BJ (cell line): ENCODE measurements at regions not wholly inside any gene's neighbourhood (a gene's known extent, or its start where the extent isn't known, plus 50 kb on each side); places are given as distances from the start of the nearest gene placed in this dataset.

Experiments
- CTCF ChIA-PET: fragments of 350-600 bp; formaldehyde crosslinking; extraction: SDS; loops from one replicate; lab custom pipeline; 2021; ENCODE audit warnings: antibody characterized with exemption, inconsistent platforms; lab: Yijun Ruan, JAX
- POLR2A ChIA-PET: fragments of 300-600 bp; sonication (Branson Sonifier 250); formaldehyde crosslinking; extraction: SDS; loops from one replicate; lab custom pipeline; 2021; ENCODE audit warnings: antibody characterized with exemption; lab: Charles Lee
- DNase-seq: peaks from one replicate; pipeline ENCODE4 v3.0.0-alpha.2; 2011; ENCODE audit warnings: low read depth
- H3K27me3 ChIP-seq: 2 replicates; pipeline ENCODE4 v1.6.0; 2011; ENCODE audit warnings: low read length; ENCODE audit not compliant: control insufficient read depth, insufficient read depth
- H3K36me3 ChIP-seq: 2 replicates; pipeline ENCODE4 v1.5.1; 2011; ENCODE audit warnings: low read length; ENCODE audit not compliant: control insufficient read depth, insufficient read depth
- H3K4me3 ChIP-seq: 2 replicates; pipeline ENCODE4 v1.5.1; 2011; ENCODE audit warnings: low read depth, mild to moderate bottlenecking, control low read depth, low read length
- TF ChIP-seq, protein P1 (sequence below): IDR thresholded peaks from 2 replicates; pipeline ENCODE4 v1.5.1; 2011; ENCODE audit warnings: low read depth, mild to moderate bottlenecking, control low read depth, inconsistent platforms, low read length, moderate library complexity; ENCODE audit not compliant: insufficient read depth

DNA sequence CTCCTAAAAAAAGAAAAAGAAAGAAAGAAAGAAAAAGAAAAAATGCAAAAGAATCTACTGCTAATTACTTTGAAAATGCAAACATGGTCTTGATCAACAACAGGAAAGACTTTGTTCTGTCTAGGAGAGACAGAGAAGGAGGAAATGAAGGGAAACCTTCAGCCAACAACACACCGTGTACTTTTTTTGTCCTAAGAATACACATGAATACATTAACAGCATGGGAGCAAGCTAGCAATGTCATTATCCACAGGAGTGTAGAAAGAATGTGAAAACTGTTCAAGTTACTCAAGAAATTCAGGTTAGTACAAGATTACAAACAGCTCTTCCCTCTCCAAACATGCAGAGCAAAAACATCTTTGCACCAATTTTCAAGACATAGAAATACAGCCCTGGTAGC, 326.3 kb downstream of the UBE3D start:
- Histone ChIP-seq H3K36me3 (no peaks in the 10 kb centered on the region), H3K27me3 (no peaks in the 10 kb centered on the region), H3K4me3 (no peak overlapping the region)
- no peak for DNase-seq
- CTCF ChIA-PET: interaction anchor here (0.6 to 1.1 kb wide), 2 partner anchors 33 to 318 kb away, joined by 3 read pairs; no protein-coding TSS in a partner anchor
- TF ChIP-seq, protein P1, sequence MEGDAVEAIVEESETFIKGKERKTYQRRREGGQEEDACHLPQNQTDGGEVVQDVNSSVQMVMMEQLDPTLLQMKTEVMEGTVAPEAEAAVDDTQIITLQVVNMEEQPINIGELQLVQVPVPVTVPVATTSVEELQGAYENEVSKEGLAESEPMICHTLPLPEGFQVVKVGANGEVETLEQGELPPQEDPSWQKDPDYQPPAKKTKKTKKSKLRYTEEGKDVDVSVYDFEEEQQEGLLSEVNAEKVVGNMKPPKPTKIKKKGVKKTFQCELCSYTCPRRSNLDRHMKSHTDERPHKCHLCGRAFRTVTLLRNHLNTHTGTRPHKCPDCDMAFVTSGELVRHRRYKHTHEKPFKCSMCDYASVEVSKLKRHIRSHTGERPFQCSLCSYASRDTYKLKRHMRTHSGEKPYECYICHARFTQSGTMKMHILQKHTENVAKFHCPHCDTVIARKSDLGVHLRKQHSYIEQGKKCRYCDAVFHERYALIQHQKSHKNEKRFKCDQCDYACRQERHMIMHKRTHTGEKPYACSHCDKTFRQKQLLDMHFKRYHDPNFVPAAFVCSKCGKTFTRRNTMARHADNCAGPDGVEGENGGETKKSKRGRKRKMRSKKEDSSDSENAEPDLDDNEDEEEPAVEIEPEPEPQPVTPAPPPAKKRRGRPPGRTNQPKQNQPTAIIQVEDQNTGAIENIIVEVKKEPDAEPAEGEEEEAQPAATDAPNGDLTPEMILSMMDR: no peak
- POLR2A ChIA-PET: no interaction called here

DNA sequence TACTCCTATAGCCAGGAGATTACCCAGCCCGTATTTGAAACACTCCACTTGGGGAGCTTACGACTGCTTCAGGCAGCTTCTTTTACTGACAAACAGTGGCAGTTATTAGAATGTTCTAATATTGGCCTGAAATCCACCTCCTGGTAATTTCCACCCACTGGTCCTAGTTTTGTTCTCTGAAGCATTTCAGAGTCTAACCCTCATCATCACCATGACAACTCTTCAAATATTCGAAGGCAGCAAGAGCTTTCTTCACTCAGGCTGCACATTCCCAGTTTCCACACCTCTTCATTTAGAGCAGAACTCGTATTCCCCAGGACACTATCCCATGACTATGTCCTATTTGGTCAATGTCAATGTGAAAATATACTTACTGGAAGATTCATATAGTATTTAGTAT, 325.6 kb downstream of the UBE3D start:
- POLR2A ChIA-PET: no interaction called here
- DNase-seq: no peak

DNA sequence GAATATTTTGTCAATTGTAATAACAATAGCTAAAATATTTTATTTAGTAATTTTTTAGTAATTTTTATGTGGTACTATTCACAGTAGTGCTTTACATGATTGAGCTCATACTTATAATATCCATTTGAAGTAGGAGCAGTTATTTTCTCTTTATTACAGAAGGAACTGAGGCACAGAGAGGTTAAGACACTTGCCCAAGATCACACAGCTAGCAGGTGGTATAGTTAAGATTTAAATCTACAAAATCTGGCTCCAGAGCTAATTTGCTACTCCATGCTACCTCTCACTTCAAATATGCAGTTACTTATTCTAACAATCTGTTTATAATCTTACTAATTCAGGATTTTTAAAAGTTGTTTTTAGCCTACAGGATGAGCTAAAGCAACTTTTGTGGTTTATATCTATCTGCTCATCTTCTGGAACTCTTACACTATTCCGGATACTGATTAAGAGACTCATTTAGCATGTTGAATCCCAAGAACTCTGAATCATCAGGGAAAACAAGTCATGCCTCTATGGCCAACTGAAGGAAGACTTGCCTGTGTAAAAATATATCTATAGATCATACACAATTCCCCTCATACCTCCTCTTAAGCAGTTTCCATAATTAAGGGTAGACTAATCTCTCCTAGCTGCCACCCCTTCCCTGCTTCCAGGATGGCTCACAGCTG, 324.2 kb downstream of the UBE3D start:
- Histone ChIP-seq H3K27me3 (no peaks in the 10 kb centered on the region; the same call in 1 of the 2 replicates), H3K36me3 (no peaks in the 10 kb centered on the region), H3K4me3 (no peak overlapping the region)
- POLR2A ChIA-PET: no interaction called here
- CTCF ChIA-PET: interaction anchor here (0.6 to 0.8 kb wide), 2 partner anchors 46 to 437 kb away, joined by 3 to 4 read pairs; no protein-coding TSS in a partner anchor
- TF ChIP-seq, protein P1: no peak
- DNase-seq: peak; percentile 37

More for the DNA sequence above, 325.6 kb downstream of the UBE3D start:
- CTCF ChIA-PET: no interaction called here
- TF ChIP-seq, protein P1: no peak
- Histone ChIP-seq H3K27me3 (no peaks in the 10 kb centered on the region), H3K4me3 (no peak overlapping the region), H3K36me3 (no peaks in the 10 kb centered on the region)

DNA sequence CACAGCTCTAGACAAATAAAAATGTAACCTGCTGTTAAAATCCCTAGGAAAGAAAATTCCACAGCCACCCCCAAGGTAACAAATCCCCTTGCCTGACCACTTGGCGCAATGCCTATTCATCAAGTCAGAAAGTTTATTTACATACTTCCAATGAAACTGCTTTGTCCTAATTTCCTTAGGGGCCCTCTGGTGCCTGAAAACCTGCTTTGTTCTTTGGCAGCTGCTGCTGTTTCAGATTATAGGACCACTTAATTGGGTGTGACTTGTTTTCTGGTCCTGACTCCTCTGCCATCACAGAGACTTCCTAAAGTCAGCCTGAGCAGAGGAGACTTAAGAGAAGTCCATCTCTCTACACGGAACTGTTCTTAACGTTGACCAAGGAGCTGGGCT, 323.6 kb downstream of the UBE3D start:
- CTCF ChIA-PET: no interaction called here
- H3K4me3 ChIP-seq: no peak overlapping the region
- H3K27me3 ChIP-seq: no peaks in the 10 kb centered on the region; the same call in 1 of the 2 replicates
- TF ChIP-seq, protein P1: no peak
- POLR2A ChIA-PET: no interaction called here
- no peaks in the 10 kb centered on the region for H3K36me3 ChIP-seq
- no peak for DNase-seq

DNA sequence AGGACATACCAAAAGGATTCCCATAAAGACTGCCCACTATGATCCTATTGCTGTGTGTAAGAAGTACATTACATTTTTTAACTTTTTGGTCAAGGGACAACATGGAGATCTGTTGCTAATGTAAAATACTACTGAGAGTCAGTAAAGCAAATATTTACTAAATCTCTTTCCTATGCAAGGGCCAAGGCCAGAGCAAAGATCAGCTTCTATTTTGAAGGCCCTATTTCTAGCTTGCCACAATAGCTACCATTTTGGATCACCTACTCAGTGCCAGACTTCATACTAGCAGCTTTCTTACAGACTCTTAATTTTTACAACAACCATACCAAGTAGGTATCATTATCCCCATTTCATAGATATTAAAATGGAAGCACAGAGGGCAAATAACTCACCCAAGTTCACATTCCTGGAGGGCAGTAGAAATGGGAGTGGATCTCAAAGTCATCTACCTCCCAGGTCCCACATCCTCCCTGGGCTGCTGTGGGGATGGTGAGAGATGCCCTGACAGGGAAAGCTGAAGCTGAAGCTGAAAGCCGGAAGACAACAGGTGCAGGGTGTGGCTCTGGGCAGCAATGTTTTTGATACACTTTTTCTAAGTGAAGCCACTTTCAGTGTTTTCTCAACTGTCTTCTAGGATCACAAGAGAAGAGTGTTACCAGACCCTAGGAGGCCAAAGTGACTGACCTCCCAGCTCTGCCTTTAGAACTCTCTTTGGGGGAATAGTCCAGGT, 321.2 kb downstream of the UBE3D start:
- Histone ChIP-seq H3K36me3 (no peaks in the 10 kb centered on the region), H3K27me3 (no peaks in the 10 kb centered on the region; the same call in 1 of the 2 replicates), H3K4me3 (no peak overlapping the region)
- CTCF ChIA-PET: no interaction called here
- TF ChIP-seq, protein P1: no peak
- POLR2A ChIA-PET: no interaction called here
- DNase-seq: no peak
